GM20431 (cell line): ENCODE measurements at regions not wholly inside any gene's neighbourhood (a gene's known extent, or its start where the extent isn't known, plus 50 kb on each side); places are given as distances from the start of the nearest gene placed in this dataset.
"Not testable (repeated sequence)": the region's sequence is repeated elsewhere in the genome, so short reads cannot be mapped to it uniquely, and the experiment has no call there.

Source experiments
- in situ Hi-C: fragments of 300-500 bp; cut with MseI, MboI; formaldehyde crosslinking; loops from one replicate; pipeline ENCODE4 v1.15.0; 2020; ENCODE audit warnings: low sequenced_read_pairs; ENCODE audit not compliant: unreplicated experiment

- in situ Hi-C loops: loop anchor here (25.0 kb wide), 1 partner anchor 229 kb away; no protein-coding TSS in a partner anchor
Measured at GRCh38 chr6:137316626-137317025, 97.4 kb upstream of the IFNGR1 start.

GRCh38 chr6:137315081-137315480 lies 95.9 kb upstream of the IFNGR1 start:
- in situ Hi-C loops: loop anchor here (25.0 kb wide), 1 partner anchor 228 kb away; no protein-coding TSS in a partner anchor

GRCh38 chr6:137313928-137314855 lies 95.0 kb upstream of the IFNGR1 start:
- in situ Hi-C loops: loop anchor here (25.0 kb wide), 1 partner anchor 227 kb away; no protein-coding TSS in a partner anchor

- in situ Hi-C loops: loop anchor here (25.0 kb wide), 1 partner anchor 226 kb away; no protein-coding TSS in a partner anchor
Measured at GRCh38 chr6:137313211-137313610, 94.0 kb upstream of the IFNGR1 start.

- in situ Hi-C loops: loop anchor here (25.0 kb wide), 1 partner anchor 225 kb away; no protein-coding TSS in a partner anchor
Measured at GRCh38 chr6:137311940-137312339, 92.8 kb upstream of the IFNGR1 start.

GRCh38 chr6:137309078-137309762 lies 90.0 kb upstream of the IFNGR1 start:
- in situ Hi-C loops: loop anchor here (25.0 kb wide), 1 partner anchor 222 kb away; no protein-coding TSS in a partner anchor

- in situ Hi-C loops: loop anchor here (25.0 kb wide), 1 partner anchor 220 kb away; no protein-coding TSS in a partner anchor
Measured at GRCh38 chr6:137307163-137307854, 88.1 kb upstream of the IFNGR1 start.

- in situ Hi-C loops: loop anchor here (25.0 kb wide), 1 partner anchor 218 kb away; no protein-coding TSS in a partner anchor
Measured at GRCh38 chr6:137305691-137306090, 86.5 kb upstream of the IFNGR1 start.

GRCh38 chr6:137304020-137304780 lies 85.0 kb upstream of the IFNGR1 start:
- in situ Hi-C loops: loop anchor here (25.0 kb wide), 1 partner anchor 217 kb away; no protein-coding TSS in a partner anchor

GRCh38 chr6:137303441-137303840 lies 84.3 kb upstream of the IFNGR1 start:
- in situ Hi-C loops: loop anchor here (25.0 kb wide), 1 partner anchor 216 kb away; no protein-coding TSS in a partner anchor

- in situ Hi-C loops: loop anchor here (25.0 kb wide), 1 partner anchor 212 kb away; no protein-coding TSS in a partner anchor
Measured at GRCh38 chr6:137299681-137300080, 80.5 kb upstream of the IFNGR1 start.

- in situ Hi-C loops: no loop called here
Measured at GRCh38 chr6:137297887-137298286, 78.7 kb upstream of the IFNGR1 start.

GRCh38 chr6:137292326-137292725 lies 73.1 kb upstream of the IFNGR1 start:
- in situ Hi-C loops: not testable (repeated sequence)

GRCh38 chr6:137291441-137291840 lies 72.3 kb upstream of the IFNGR1 start:
- in situ Hi-C loops: no loop called here

GRCh38 chr6:137290601-137291261 lies 71.5 kb upstream of the IFNGR1 start:
- in situ Hi-C loops: no loop called here

- in situ Hi-C loops: no loop called here
Measured at GRCh38 chr6:137286916-137287315, 67.7 kb upstream of the IFNGR1 start.

- in situ Hi-C loops: no loop called here
Measured at GRCh38 chr6:137286368-137286767, 67.2 kb upstream of the IFNGR1 start.

- in situ Hi-C loops: no loop called here
Measured at GRCh38 chr6:137284811-137285110, 65.6 kb upstream of the IFNGR1 start.
